ENCODE measurements at regions not wholly inside any gene's neighbourhood (a gene's known extent, or its start where the extent isn't known, plus 50 kb on each side); places are given as distances from the start of the nearest gene placed in this dataset.

DNA sequence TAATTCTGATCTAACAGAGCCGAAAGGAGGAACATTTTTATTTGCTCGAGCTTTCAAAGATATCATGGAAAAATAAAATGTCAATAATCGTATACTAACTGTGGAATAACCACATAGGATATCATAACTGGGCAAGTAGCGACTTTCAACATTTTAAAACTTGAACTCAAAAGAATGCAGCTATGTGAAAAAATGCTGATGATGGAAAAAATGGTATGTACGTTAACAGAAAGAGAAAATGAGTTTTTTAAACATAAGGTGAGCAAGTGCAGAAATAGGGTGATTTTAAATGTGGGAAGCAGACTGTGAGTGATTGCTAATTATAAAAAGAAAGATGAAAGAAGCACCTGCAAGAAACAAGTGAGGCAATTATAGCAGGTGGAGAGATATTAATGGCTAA, 238.3 kb upstream of the HSF2 start:
- no peak for TF ChIP-seq POLR2AphosphoS5 (IDR thresholded peaks at IDR 0.05; ENCODE audit: low read depth, low read length)
- no peak for TF ChIP-seq SIN3A (IDR thresholded peaks at IDR 0.05; ENCODE audit: borderline replicate concordance, insufficient read depth, low read length)

Measured in PFSK-1 (cell line).